OCI-LY7 (cell line): ENCODE measurements at regions not wholly inside any gene's neighbourhood (a gene's known extent, or its start where the extent isn't known, plus 50 kb on each side); places are given as distances from the start of the nearest gene placed in this dataset.

Experiments used
- BruUV-seq: library from RNA; stranded (reverse); fragments of 400-500 nt; replicated peaks from 2 replicates; lab custom pipeline; 2021; lab: Mats Ljungman, UMichigan
- CTCF ChIA-PET: fragments of 300-600 bp; sonication (Branson Sonifier 250); formaldehyde crosslinking; loops from one replicate; lab custom pipeline; 2022; ENCODE audit warnings: antibody characterized with exemption; ENCODE audit not compliant: unreplicated experiment; lab: Charles Lee
- POLR2A ChIA-PET: fragments of 300-600 bp; sonication (Branson Sonifier 250); formaldehyde crosslinking; loops from one replicate; lab custom pipeline; 2022; ENCODE audit warnings: antibody characterized with exemption; lab: Charles Lee
- DNase-seq: peaks from one replicate; pipeline ENCODE4 v3.0.0-alpha.2; 2015; ENCODE audit warnings: low spot score
- H2AFZ ChIP-seq: fragments of 200-600 bp; sonication (generic), shearing (Covaris generic); 2 replicates; pipeline ENCODE4 v1.6.1; 2014; ENCODE audit warnings: mild to moderate bottlenecking, antibody characterized with exemption, low read length, moderate library complexity
- H3K27ac ChIP-seq: fragments of 200-600 bp; sonication (generic); 2 replicates; pipeline ENCODE4 v1.5.1; 2014; ENCODE audit warnings: mixed run types, low read depth, mild to moderate bottlenecking, moderate library complexity, low read length, inconsistent platforms; ENCODE audit not compliant: poor library complexity, severe bottlenecking
- H3K36me3 ChIP-seq: fragments of 200-600 bp; sonication (generic); 2 replicates; pipeline ENCODE4 v1.6.1; 2014; ENCODE audit warnings: mild to moderate bottlenecking, antibody characterized with exemption, low read length, moderate library complexity, mixed read lengths; ENCODE audit not compliant: insufficient read depth
- H3K4me1 ChIP-seq: fragments of 200-600 bp; sonication (generic); 2 replicates; pipeline ENCODE4 v1.5.1; 2014; ENCODE audit warnings: mild to moderate bottlenecking, low read length; ENCODE audit not compliant: insufficient read depth, poor library complexity, severe bottlenecking
- H3K4me2 ChIP-seq: fragments of 200-600 bp; sonication (generic); 2 replicates; pipeline ENCODE4 v1.6.1; 2014; ENCODE audit warnings: mild to moderate bottlenecking, low read length
- H3K4me3 ChIP-seq: fragments of 200-600 bp; sonication (generic); 2 replicates; pipeline ENCODE4 v1.5.1; 2014; ENCODE audit warnings: mild to moderate bottlenecking, low read depth, low read length; ENCODE audit not compliant: poor library complexity, severe bottlenecking
- H3K79me2 ChIP-seq: fragments of 200-600 bp; sonication (generic); 2 replicates; pipeline ENCODE4 v1.6.1; 2016; ENCODE audit warnings: low read depth, mild to moderate bottlenecking, low read length, moderate library complexity, mixed read lengths; ENCODE audit not compliant: insufficient read depth
- H3K9me2 ChIP-seq: fragments of 200-600 bp; sonication (generic); 2 replicates; pipeline ENCODE4 v1.6.1; 2016; ENCODE audit warnings: mild to moderate bottlenecking, low read length, mixed read lengths; ENCODE audit not compliant: insufficient read depth
- H3K9me3 ChIP-seq: fragments of 200-600 bp; sonication (generic); 2 replicates; pipeline ENCODE4 v1.6.1; 2014; ENCODE audit warnings: mild to moderate bottlenecking, mixed run types, low read length, mixed read lengths
- H4K20me1 ChIP-seq: fragments of 200-600 bp; sonication (generic); 2 replicates; pipeline ENCODE4 v1.6.1; 2014; ENCODE audit warnings: mild to moderate bottlenecking, antibody characterized with exemption, low read length, moderate library complexity, mixed read lengths; ENCODE audit not compliant: insufficient read depth
- EZH2phosphoT487 ChIP-seq: fragments of 200-600 bp; sonication (generic); IDR thresholded peaks from 2 replicates; pipeline ENCODE4 v1.6.1; 2018; ENCODE audit warnings: low read depth, borderline replicate concordance, mild to moderate bottlenecking, mixed run types, antibody characterized with exemption, low read length, moderate library complexity, mixed read lengths
- intact Hi-C: fragments of 100-400 bp; cut with micrococcal nuclease; formaldehyde crosslinking; loops from one replicate; pipeline ENCODE4 v1.10.0; 2022; ENCODE audit not compliant: unreplicated experiment
- TF ChIP-seq, protein P1 (sequence below): fragments of 200-600 bp; sonication (generic); conservative IDR thresholded peaks from 2 replicates; pipeline ENCODE4 v1.5.1; 2014; ENCODE audit warnings: mild to moderate bottlenecking, antibody characterized with exemption, low read length, moderate library complexity, mixed read lengths

DNA sequence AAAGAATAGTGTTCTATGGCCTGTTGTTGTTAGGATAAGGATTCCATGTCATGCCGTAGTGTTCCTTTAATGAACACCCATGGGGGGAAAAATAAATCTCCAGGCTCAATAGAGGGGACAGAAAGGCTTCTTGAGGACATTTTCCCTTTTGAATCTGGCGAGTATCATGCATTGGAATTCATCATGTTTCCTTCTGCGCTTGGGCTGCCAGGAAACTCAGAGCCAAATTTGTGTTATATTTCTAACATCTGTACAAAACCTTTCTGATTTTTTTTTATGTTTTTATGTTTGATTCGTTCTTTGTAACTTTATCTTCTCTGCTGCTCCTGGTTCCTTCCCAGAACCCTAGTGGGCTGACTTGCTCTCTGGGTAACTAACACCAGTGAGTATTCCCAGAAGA, 1163.3 kb downstream of the VRK1 start:
- Histone ChIP-seq H3K4me1 (no peaks in the 10 kb centered on the region), H3K79me2 (no peaks in the 10 kb centered on the region), H3K36me3 (no peaks in the 10 kb centered on the region), H3K27ac (no peak overlapping the region), H3K4me2 (no peak overlapping the region), H2AFZ (no peak overlapping the region), H3K9me2 (no peaks in the 10 kb centered on the region), H3K9me3 (no peaks in the 10 kb centered on the region), H4K20me1 (no peaks in the 10 kb centered on the region), H3K4me3 (no peak overlapping the region)
- intact Hi-C loops, result no loop called here
- ChIA-PET CTCF (no interaction called here), POLR2A (no interaction called here)
- BruUV-seq, result no TSS peak
- no peak for DNase-seq
- no peak for TF ChIP-seq EZH2phosphoT487
- TF ChIP-seq, protein P1, sequence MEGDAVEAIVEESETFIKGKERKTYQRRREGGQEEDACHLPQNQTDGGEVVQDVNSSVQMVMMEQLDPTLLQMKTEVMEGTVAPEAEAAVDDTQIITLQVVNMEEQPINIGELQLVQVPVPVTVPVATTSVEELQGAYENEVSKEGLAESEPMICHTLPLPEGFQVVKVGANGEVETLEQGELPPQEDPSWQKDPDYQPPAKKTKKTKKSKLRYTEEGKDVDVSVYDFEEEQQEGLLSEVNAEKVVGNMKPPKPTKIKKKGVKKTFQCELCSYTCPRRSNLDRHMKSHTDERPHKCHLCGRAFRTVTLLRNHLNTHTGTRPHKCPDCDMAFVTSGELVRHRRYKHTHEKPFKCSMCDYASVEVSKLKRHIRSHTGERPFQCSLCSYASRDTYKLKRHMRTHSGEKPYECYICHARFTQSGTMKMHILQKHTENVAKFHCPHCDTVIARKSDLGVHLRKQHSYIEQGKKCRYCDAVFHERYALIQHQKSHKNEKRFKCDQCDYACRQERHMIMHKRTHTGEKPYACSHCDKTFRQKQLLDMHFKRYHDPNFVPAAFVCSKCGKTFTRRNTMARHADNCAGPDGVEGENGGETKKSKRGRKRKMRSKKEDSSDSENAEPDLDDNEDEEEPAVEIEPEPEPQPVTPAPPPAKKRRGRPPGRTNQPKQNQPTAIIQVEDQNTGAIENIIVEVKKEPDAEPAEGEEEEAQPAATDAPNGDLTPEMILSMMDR, result no peak

DNA sequence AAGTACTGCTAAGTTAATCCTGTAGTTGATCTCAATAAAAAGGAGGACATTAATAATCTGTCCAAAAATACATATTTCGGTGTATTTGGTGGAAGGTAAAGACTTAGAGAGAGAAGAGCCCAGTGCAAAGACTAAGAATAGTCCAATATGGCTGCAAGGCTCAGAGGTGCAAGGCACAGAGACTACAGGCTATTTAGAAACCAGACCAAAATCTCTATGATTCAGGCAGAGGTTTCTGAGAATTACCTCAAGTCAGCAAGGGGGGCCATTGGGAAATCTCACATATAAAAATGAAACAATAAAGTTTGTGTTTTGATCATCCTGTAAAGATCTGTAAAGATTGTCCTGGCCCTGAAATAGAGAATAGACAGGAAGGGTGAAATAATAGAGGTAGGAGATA, 1173.0 kb downstream of the VRK1 start:
- no peaks in the 10 kb centered on the region for H4K20me1 ChIP-seq
- no peaks in the 10 kb centered on the region for H3K36me3 ChIP-seq
- H2AFZ ChIP-seq, result no peak overlapping the region
- H3K4me3 ChIP-seq, result no peak overlapping the region
- no peaks in the 10 kb centered on the region for H3K9me3 ChIP-seq
- H3K4me2 ChIP-seq, result no peak overlapping the region
- no TSS peak for BruUV-seq
- H3K9me2 ChIP-seq, result no peaks in the 10 kb centered on the region
- intact Hi-C loops, result no loop called here
- POLR2A ChIA-PET, result no interaction called here
- no peak for DNase-seq
- no peak for TF ChIP-seq EZH2phosphoT487
- TF ChIP-seq, protein P1, result no peak
- H3K4me1 ChIP-seq, result no peaks in the 10 kb centered on the region
- no peaks in the 10 kb centered on the region for H3K79me2 ChIP-seq
- H3K27ac ChIP-seq, result no peak overlapping the region
- CTCF ChIA-PET, result no interaction called here

GRCh38 chr14:97975216-97975615, 1178.0 kb downstream of the VRK1 start:
- H3K36me3 ChIP-seq, result no peaks in the 10 kb centered on the region
- intact Hi-C loops, result no loop called here
- no peak for DNase-seq
- no peaks in the 10 kb centered on the region for H3K9me2 ChIP-seq
- no peaks in the 10 kb centered on the region for H4K20me1 ChIP-seq
- no peaks in the 10 kb centered on the region for H3K4me1 ChIP-seq
- H3K4me2 ChIP-seq, result no peak overlapping the region
- ChIA-PET CTCF (no interaction called here), POLR2A (no interaction called here)
- H3K79me2 ChIP-seq, result no peaks in the 10 kb centered on the region
- H3K27ac ChIP-seq, result no peak overlapping the region
- no peaks in the 10 kb centered on the region for H3K9me3 ChIP-seq
- no TSS peak for BruUV-seq
- no peak overlapping the region for H2AFZ ChIP-seq
- TF ChIP-seq EZH2phosphoT487, result no peak
- H3K4me3 ChIP-seq, result no peak overlapping the region
